GM19397 (cell line): ENCODE measurements at regions not wholly inside any gene's neighbourhood (a gene's known extent, or its start where the extent isn't known, plus 50 kb on each side); places are given as distances from the start of the nearest gene placed in this dataset.
A peak's percentile ranks its signal among the peaks of the same experiment; 100 is the strongest.
"Not testable (repeated sequence)": the region's sequence is repeated elsewhere in the genome, so short reads cannot be mapped to it uniquely, and the experiment has no call there.

ENCODE experiments used
- ATAC-seq: cut with Tn5 transposase; IDR thresholded peaks from one replicate; pipeline ENCODE4 v1.9.1; 2021; ENCODE audit warnings: mild to moderate bottlenecking, moderate library complexity; ENCODE audit not compliant: unreplicated experiment

GRCh38 chr6:25112322-25112773, 166.8 kb upstream of the CARMIL1 start:
- ATAC-seq, result no peak

- no peak for ATAC-seq
These were observed 165.7 kb upstream of the CARMIL1 start for GRCh38 chr6:25113436-25113835.

GRCh38 chr6:25118038-25118437, 161.1 kb upstream of the CARMIL1 start:
- ATAC-seq, result no peak

- ATAC-seq, result no peak
These were observed 158.0 kb upstream of the CARMIL1 start for GRCh38 chr6:25121186-25121585.

DNA sequence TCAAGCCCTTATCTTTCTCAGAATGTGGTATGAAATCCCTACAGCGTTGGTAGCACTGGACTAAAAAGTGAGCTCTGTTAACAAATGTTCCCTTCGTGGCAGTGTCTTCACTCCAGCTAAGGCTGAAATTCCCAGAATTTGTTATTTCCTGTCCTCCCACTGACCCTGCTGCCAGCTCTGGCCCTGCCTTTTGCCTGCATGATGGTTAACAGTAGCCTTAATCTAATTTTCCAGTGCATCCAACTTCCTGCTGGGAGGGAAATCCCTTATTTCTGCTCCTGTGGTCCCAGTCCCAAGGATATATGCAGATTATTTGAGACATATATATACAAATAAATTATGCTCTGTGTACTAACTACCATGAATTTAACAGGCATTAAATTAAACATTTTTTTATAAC, 157.2 kb upstream of the CARMIL1 start:
- ATAC-seq, result no peak

- ATAC-seq, result no peak
These were observed 156.4 kb upstream of the CARMIL1 start for GRCh38 chr6:25122622-25123237.

DNA sequence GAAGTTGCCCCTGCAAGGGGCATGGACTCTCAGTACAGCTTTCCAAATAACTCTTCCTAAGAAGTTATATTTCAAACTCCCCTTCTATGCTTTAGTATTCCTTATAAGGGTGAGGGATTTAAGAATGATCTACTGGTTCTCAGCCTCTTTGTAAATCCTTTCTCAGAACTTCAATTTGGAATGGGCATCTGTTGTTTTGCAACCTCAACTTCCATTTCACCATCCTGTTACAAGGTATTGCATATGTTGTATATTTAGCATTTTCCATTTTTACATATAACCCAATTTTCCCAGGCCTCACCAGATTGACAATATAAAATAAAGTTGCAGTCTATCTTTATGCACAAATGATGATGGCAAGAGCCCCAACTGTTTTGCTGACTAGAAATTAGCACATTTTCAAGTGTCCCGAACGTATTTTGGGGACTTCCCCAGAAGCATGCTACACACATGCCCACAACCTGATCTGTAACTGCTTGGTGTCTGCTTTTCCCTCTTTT, 154.9 kb upstream of the CARMIL1 start:
- ATAC-seq, result no peak

GRCh38 chr6:25125736-25126135, 153.4 kb upstream of the CARMIL1 start:
- no peak for ATAC-seq

GRCh38 chr6:25127076-25127837, 151.9 kb upstream of the CARMIL1 start:
- ATAC-seq, result no peak

DNA sequence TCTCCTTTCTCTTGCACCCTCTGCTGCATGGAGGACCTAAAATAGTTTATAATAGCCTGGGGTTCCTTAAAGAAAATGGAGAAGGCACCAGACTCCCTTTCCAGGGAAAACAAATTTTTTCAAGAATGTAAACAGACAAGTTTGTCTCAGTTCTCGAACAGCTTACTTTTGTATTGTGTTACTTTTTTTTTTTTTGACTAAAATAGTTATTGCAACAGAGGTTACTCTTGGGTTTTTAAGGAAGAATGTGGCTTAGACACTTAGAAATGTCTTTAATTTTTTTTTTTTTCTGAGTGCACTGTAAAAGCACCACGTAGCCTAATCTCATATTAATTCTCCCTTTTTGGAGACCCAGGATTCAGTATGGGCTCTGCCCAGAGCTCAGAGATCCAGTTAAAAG, 148.7 kb upstream of the CARMIL1 start:
- no peak for ATAC-seq

DNA sequence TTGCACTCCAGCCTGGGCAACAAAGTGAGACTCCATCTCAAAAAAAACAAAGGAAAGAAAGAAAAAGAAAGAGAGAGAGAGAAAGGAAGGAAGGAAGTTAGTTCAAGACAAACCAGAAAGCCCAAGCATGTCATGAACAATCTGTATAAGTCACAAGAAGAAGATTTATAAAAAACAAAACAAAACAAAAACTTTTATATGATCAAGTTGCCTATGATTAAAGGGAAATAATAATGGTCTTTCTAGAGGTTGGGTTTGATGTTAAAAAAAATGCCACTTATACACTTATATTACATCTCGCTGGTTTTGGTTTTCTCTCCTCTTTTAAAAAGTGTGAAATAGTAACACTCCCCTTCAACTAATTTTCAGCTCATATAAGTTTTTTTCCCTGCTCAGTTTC, 146.2 kb upstream of the CARMIL1 start:
- no peak for ATAC-seq

DNA sequence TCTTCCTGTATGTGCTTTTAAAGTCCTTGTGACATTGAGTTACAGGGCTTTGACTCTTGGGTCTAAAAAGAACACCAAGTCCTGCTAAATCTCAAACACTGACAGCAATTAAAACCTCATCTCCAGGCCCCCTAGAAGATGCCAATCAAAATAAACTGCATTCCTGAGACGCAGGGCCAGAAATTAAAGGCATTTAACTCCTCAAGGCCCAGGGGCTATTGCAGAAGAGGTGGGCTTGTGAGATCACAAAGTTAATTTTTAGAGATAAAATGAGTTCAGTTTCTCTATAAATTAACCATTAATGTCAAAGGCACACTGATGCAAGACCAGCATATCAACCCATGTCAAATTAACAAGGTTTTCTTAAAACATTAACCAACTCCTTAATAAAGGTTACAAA, 145.6 kb upstream of the CARMIL1 start:
- no peak for ATAC-seq

- ATAC-seq, result no peak
These were observed 142.3 kb upstream of the CARMIL1 start for GRCh38 chr6:25136854-25137253.

GRCh38 chr6:25137480-25137879, 141.7 kb upstream of the CARMIL1 start:
- ATAC-seq, result no peak

DNA sequence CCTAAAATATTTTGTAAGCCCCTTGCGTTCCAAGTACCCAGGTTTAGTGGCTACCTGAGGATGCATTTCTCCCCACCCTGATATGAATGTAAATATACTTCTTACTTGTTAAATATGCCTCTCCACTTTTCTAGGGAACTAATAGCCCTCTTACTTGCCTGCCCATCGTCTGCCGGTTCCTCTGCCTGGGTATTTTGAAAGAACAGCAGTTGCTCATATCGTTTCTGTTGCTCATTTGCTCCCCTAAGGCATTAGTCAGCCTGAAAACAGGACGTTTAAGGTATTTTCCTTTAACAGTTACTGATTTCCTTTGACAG, 141.3 kb upstream of the CARMIL1 start:
- ATAC-seq, result no peak

GRCh38 chr6:25138233-25138933, 140.8 kb upstream of the CARMIL1 start:
- ATAC-seq, result peak; percentile 87

DNA sequence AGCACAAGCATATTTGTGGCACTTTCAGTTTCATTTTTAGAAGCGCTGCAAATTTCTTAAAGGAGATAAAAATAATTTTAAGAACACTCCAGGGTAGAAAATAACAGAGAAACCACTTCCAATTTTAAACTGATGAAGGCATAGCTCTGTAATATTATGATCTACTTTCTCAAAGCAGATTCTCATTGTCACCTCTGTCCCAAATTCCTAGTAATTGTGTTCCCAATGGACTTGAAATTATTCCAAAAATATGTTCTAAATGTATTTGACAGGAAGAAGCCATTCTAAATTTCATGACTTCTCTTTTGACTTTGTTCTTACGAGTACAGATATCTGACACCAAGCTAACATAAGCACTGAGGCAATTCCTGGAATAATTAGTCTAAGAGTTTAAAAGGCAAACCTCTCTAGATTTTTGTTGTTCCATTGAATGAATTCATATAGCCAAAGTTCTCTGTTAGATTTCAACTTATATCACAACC, 140.2 kb upstream of the CARMIL1 start:
- ATAC-seq, result no peak

- ATAC-seq, result not testable (repeated sequence)
These were observed 139.6 kb upstream of the CARMIL1 start for GRCh38 chr6:25139608-25140007.

GRCh38 chr6:25142506-25142905, 136.7 kb upstream of the CARMIL1 start:
- ATAC-seq, result no peak

DNA sequence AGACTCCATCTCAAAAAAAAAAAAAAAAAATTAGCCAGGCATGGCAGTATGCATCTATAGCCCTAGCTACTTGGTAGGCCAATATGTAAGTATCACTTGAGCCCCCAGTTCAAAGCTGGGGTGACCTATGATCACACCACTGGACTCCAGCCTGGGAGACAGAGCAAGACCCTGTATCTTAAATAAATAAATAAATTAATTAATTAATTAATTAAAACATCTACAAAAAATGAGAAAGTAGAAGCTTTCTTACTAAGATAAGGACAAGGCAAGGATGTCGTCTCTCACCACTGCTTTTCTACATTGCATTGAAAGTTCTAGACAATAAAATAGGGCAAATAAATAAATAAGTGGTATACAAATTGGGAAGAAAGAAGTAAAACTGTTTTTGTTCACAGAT, 134.3 kb upstream of the CARMIL1 start:
- ATAC-seq, result no peak

DNA sequence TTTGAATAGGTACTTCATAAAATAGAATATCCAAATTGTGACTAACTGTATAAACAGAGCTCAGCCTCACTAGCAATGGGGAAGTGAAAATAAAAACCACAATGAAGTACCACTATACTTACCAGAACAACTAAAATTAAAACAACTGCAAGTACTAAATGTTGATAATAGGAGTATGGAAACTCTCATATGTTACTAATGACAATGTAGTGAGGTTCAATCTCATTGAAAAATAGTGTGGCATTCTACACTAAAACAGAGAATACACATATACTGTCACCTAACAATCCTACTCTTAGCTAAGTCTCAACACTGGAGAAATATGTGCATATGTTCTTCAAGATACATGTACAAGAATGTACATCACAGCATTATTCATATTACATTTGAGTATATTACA, 132.0 kb upstream of the CARMIL1 start:
- ATAC-seq, result peak; percentile 88

GRCh38 chr6:25150031-25150430, 129.1 kb upstream of the CARMIL1 start:
- no peak for ATAC-seq
